Activated naive CD4-positive, alpha-beta T cell treated with anti-CD3 and anti-CD28 coated beads, Interleukin-2, amount 10 ng/mL, durations not matched to agents 7 days and 5 days (primary cell): ENCODE measurements at regions not wholly inside any gene's neighbourhood (a gene's known extent, or its start where the extent isn't known, plus 50 kb on each side); places are given as distances from the start of the nearest gene placed in this dataset.
"Not testable (repeated sequence)": the region's sequence is repeated elsewhere in the genome, so short reads cannot be mapped to it uniquely, and the experiment has no call there.

Source experiments
- CTCF ChIA-PET: fragments of 350-600 bp; sonication (Branson Sonifier 250); formaldehyde crosslinking; loops from one replicate; lab custom pipeline; 2021; ENCODE audit warnings: antibody characterized with exemption; lab: Charles Lee
- DNase-seq: peaks from one replicate; pipeline ENCODE4 v3.0.0-alpha.2; 2020
- H3K27ac Mint-ChIP-seq: one replicate; pipeline ENCODE4 v1.8.0; 2021; ENCODE audit warnings: mild to moderate bottlenecking, moderate library complexity, mixed read lengths
- H3K27me3 Mint-ChIP-seq: one replicate; pipeline ENCODE4 v1.8.0; 2021; ENCODE audit warnings: mild to moderate bottlenecking, mixed read lengths
- H3K36me3 Mint-ChIP-seq: one replicate; pipeline ENCODE4 v1.8.0; 2021; ENCODE audit warnings: mixed read lengths
- H3K4me1 Mint-ChIP-seq: one replicate; pipeline ENCODE4 v1.8.0; 2021; ENCODE audit warnings: mixed read lengths
- H3K4me3 Mint-ChIP-seq: one replicate; pipeline ENCODE4 v1.8.0; 2021; ENCODE audit warnings: mild to moderate bottlenecking, moderate library complexity, mixed read lengths
- H3K9me3 Mint-ChIP-seq: one replicate; pipeline ENCODE4 v1.8.0; 2021; ENCODE audit warnings: mixed read lengths

GRCh38 chr11:89601263-89601662 is 108.8 kb upstream of the TRIM77 start:
- H3K27ac Mint-ChIP-seq, H3K4me3 Mint-ChIP-seq, CTCF ChIA-PET, H3K36me3 Mint-ChIP-seq, H3K9me3 Mint-ChIP-seq, DNase-seq, H3K27me3 Mint-ChIP-seq, H3K4me1 Mint-ChIP-seq: not testable (repeated sequence)

- Mint-ChIP-seq H3K36me3 (no peaks in the 10 kb centered on the region), H3K4me3 (no peak overlapping the region), H3K27me3 (no peaks in the 10 kb centered on the region), H3K9me3 (no peaks in the 10 kb centered on the region), H3K27ac (no peak overlapping the region), H3K4me1 (peaks cover 6% of the 10 kb centered on the region)
- CTCF ChIA-PET = no interaction called here
- no peak for DNase-seq
Measured at GRCh38 chr11:89604281-89604680, 105.8 kb upstream of the TRIM77 start.

GRCh38 chr11:89606845-89607244 is 103.3 kb upstream of the TRIM77 start:
- H3K4me3 Mint-ChIP-seq, DNase-seq, H3K36me3 Mint-ChIP-seq: not testable (repeated sequence)

GRCh38 chr11:89607497-89607896 is 102.6 kb upstream of the TRIM77 start:
- H3K4me3 Mint-ChIP-seq = not testable (repeated sequence)

More at GRCh38 chr11:89606845-89607244, 103.3 kb upstream of the TRIM77 start:
- CTCF ChIA-PET, H3K27me3 Mint-ChIP-seq, H3K9me3 Mint-ChIP-seq, H3K4me1 Mint-ChIP-seq, H3K27ac Mint-ChIP-seq: not testable (repeated sequence)

GRCh38 chr11:89608234-89608966 is 101.7 kb upstream of the TRIM77 start:
- H3K36me3 Mint-ChIP-seq = no peaks in the 10 kb centered on the region
- no peak overlapping the region for H3K4me3 Mint-ChIP-seq
- no peaks in the 10 kb centered on the region for H3K9me3 Mint-ChIP-seq
- CTCF ChIA-PET = no interaction called here
- H3K27me3 Mint-ChIP-seq = no peaks in the 10 kb centered on the region
- DNase-seq = no peak
- peaks cover 6% of the 10 kb centered on the region for H3K4me1 Mint-ChIP-seq
- no peak overlapping the region for H3K27ac Mint-ChIP-seq

More at GRCh38 chr11:89607497-89607896, 102.6 kb upstream of the TRIM77 start:
- H3K9me3 Mint-ChIP-seq, H3K36me3 Mint-ChIP-seq, H3K27me3 Mint-ChIP-seq, H3K27ac Mint-ChIP-seq, H3K4me1 Mint-ChIP-seq, DNase-seq, CTCF ChIA-PET: not testable (repeated sequence)

GRCh38 chr11:89612096-89612495 is 98.0 kb upstream of the TRIM77 start:
- no peaks in the 10 kb centered on the region for H3K36me3 Mint-ChIP-seq
- H3K27me3 Mint-ChIP-seq = no peaks in the 10 kb centered on the region
- H3K27ac Mint-ChIP-seq = no peak overlapping the region
- CTCF ChIA-PET = no interaction called here
- H3K4me3 Mint-ChIP-seq = no peak overlapping the region
- no peak for DNase-seq
- H3K9me3 Mint-ChIP-seq = no peaks in the 10 kb centered on the region
- H3K4me1 Mint-ChIP-seq = peaks cover 1% of the 10 kb centered on the region

- Mint-ChIP-seq H3K9me3 (no peaks in the 10 kb centered on the region), H3K4me3 (no peak overlapping the region), H3K36me3 (no peaks in the 10 kb centered on the region), H3K27ac (no peak overlapping the region), H3K4me1 (no peaks in the 10 kb centered on the region), H3K27me3 (no peaks in the 10 kb centered on the region)
- CTCF ChIA-PET = no interaction called here
- DNase-seq = no peak
Measured at GRCh38 chr11:89613911-89614310, 96.2 kb upstream of the TRIM77 start.

GRCh38 chr11:89614428-89614827 is 95.7 kb upstream of the TRIM77 start:
- not testable (repeated sequence) for H3K27ac Mint-ChIP-seq, H3K4me1 Mint-ChIP-seq, H3K9me3 Mint-ChIP-seq, DNase-seq, H3K4me3 Mint-ChIP-seq, H3K27me3 Mint-ChIP-seq, H3K36me3 Mint-ChIP-seq
- CTCF ChIA-PET = interaction anchor here (0.6 kb wide), 1 partner anchor 101 kb away, joined by 3 read pairs; no protein-coding TSS in a partner anchor

- H3K36me3 Mint-ChIP-seq, DNase-seq, H3K4me3 Mint-ChIP-seq, H3K9me3 Mint-ChIP-seq, H3K4me1 Mint-ChIP-seq, CTCF ChIA-PET, H3K27me3 Mint-ChIP-seq, H3K27ac Mint-ChIP-seq: not testable (repeated sequence)
Measured at GRCh38 chr11:89615642-89616041, 94.5 kb upstream of the TRIM77 start.

- CTCF ChIA-PET, H3K27me3 Mint-ChIP-seq, H3K9me3 Mint-ChIP-seq, H3K4me1 Mint-ChIP-seq, H3K36me3 Mint-ChIP-seq, DNase-seq, H3K4me3 Mint-ChIP-seq, H3K27ac Mint-ChIP-seq: not testable (repeated sequence)
Measured at GRCh38 chr11:89616161-89616560, 93.9 kb upstream of the TRIM77 start.

GRCh38 chr11:89616999-89617602 is 93.0 kb upstream of the TRIM77 start:
- H3K9me3 Mint-ChIP-seq, H3K27ac Mint-ChIP-seq, H3K4me3 Mint-ChIP-seq, H3K36me3 Mint-ChIP-seq, H3K27me3 Mint-ChIP-seq, DNase-seq, H3K4me1 Mint-ChIP-seq, CTCF ChIA-PET: not testable (repeated sequence)

GRCh38 chr11:89620721-89621120 is 89.4 kb upstream of the TRIM77 start:
- H3K9me3 Mint-ChIP-seq, H3K27ac Mint-ChIP-seq, H3K4me3 Mint-ChIP-seq, H3K36me3 Mint-ChIP-seq, H3K4me1 Mint-ChIP-seq, DNase-seq, CTCF ChIA-PET, H3K27me3 Mint-ChIP-seq: not testable (repeated sequence)

GRCh38 chr11:89625171-89625570 is 84.9 kb upstream of the TRIM77 start:
- Mint-ChIP-seq H3K36me3 (no peaks in the 10 kb centered on the region), H3K4me3 (no peak overlapping the region), H3K4me1 (no peaks in the 10 kb centered on the region), H3K9me3 (no peaks in the 10 kb centered on the region), H3K27ac (no peak overlapping the region), H3K27me3 (no peaks in the 10 kb centered on the region)
- CTCF ChIA-PET = no interaction called here
- no peak for DNase-seq

- CTCF ChIA-PET = no interaction called here
- Mint-ChIP-seq H3K27ac (no peak overlapping the region), H3K36me3 (no peaks in the 10 kb centered on the region), H3K4me3 (no peak overlapping the region), H3K4me1 (no peaks in the 10 kb centered on the region), H3K9me3 (no peaks in the 10 kb centered on the region), H3K27me3 (no peaks in the 10 kb centered on the region)
- DNase-seq = no peak
Measured at GRCh38 chr11:89626366-89626765, 83.7 kb upstream of the TRIM77 start.

- H3K4me1 Mint-ChIP-seq = not testable (repeated sequence)
Measured at GRCh38 chr11:89626881-89627280, 83.2 kb upstream of the TRIM77 start.

More at GRCh38 chr11:89626881-89627280, 83.2 kb upstream of the TRIM77 start:
- H3K27ac Mint-ChIP-seq, DNase-seq, CTCF ChIA-PET, H3K27me3 Mint-ChIP-seq, H3K36me3 Mint-ChIP-seq, H3K4me3 Mint-ChIP-seq, H3K9me3 Mint-ChIP-seq: not testable (repeated sequence)
